ENCODE measurements at regions not wholly inside any gene's neighbourhood (a gene's known extent, or its start where the extent isn't known, plus 50 kb on each side); places are given as distances from the start of the nearest gene placed in this dataset.

- intact Hi-C loops (cut with DNase I; ENCODE audit: low total_unique reads) = no loop called here
- Histone ChIP-seq H3K4me1 (no peaks in the 10 kb centered on the region), H3K27ac (no peak overlapping the region), H3K36me3 (no peaks in the 10 kb centered on the region), H3K9me3 (no peaks in the 10 kb centered on the region), H3K4me3 (no peak overlapping the region), H3K27me3 (no peaks in the 10 kb centered on the region)
- ATAC-seq = no peak
- in situ Hi-C loops (cut with MboI; ENCODE audit: low sequenced_read_pairs in 4 of 4) = no loop called here
- DNase-seq = no peak
- TF ChIP-seq, protein P1, sequence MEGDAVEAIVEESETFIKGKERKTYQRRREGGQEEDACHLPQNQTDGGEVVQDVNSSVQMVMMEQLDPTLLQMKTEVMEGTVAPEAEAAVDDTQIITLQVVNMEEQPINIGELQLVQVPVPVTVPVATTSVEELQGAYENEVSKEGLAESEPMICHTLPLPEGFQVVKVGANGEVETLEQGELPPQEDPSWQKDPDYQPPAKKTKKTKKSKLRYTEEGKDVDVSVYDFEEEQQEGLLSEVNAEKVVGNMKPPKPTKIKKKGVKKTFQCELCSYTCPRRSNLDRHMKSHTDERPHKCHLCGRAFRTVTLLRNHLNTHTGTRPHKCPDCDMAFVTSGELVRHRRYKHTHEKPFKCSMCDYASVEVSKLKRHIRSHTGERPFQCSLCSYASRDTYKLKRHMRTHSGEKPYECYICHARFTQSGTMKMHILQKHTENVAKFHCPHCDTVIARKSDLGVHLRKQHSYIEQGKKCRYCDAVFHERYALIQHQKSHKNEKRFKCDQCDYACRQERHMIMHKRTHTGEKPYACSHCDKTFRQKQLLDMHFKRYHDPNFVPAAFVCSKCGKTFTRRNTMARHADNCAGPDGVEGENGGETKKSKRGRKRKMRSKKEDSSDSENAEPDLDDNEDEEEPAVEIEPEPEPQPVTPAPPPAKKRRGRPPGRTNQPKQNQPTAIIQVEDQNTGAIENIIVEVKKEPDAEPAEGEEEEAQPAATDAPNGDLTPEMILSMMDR (IDR thresholded peaks at IDR 0.05 in 4 of 5, conservative IDR thresholded peaks at IDR 0.05 in 1 of 5) = no peak
- TF ChIP-seq POLR2A (IDR thresholded peaks at IDR 0.05) = no peak
Observed at GRCh38 chr2:136171223-136171622, 53.3 kb upstream of the CXCR4 start.

DNA sequence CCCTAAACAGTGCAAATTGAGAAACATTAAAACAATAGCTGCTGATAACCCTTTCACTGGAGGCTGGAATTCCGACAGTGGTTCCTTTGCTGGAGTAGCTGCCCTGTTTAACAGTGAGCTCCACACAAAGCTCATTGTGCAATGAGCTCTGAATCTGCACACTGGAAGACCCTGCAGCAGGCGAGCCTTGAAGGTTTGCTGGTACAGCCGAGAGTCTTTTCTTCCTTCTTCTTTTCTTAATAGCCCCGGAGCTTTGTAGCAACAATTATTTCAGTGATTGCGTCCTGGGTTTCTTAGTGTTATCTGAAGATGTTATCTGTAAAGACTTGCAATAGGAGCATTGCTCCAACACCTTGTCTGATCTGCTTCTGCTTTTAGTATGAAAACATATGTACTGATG, 50.8 kb upstream of the CXCR4 start:
- TF ChIP-seq POLR2A (IDR thresholded peaks at IDR 0.05) = no peak
- TF ChIP-seq, protein P1 (IDR thresholded peaks at IDR 0.05 in 4 of 5, conservative IDR thresholded peaks at IDR 0.05 in 1 of 5) = no peak
- intact Hi-C loops (cut with DNase I; ENCODE audit: low total_unique reads) = no loop called here
- H3K9me3 ChIP-seq = no peaks in the 10 kb centered on the region
- H3K36me3 ChIP-seq = no peaks in the 10 kb centered on the region
- DNase-seq (no peak), ATAC-seq (no peak)
- H3K4me1 ChIP-seq = no peaks in the 10 kb centered on the region
- no peak overlapping the region for H3K4me3 ChIP-seq
- no peak overlapping the region for H3K27ac ChIP-seq
- in situ Hi-C loops (cut with MboI; ENCODE audit: low sequenced_read_pairs in 4 of 4) = no loop called here
- H3K27me3 ChIP-seq = no peaks in the 10 kb centered on the region

- no peaks in the 10 kb centered on the region for H3K27me3 ChIP-seq
- in situ Hi-C loops (cut with MboI; ENCODE audit: low sequenced_read_pairs in 4 of 4) = no loop called here
- intact Hi-C loops (cut with DNase I; ENCODE audit: low total_unique reads) = no loop called here
- H3K4me1 ChIP-seq = no peaks in the 10 kb centered on the region
- no peak overlapping the region for H3K27ac ChIP-seq
- no peak for ATAC-seq
- TF ChIP-seq, protein P1 (IDR thresholded peaks at IDR 0.05 in 4 of 5, conservative IDR thresholded peaks at IDR 0.05 in 1 of 5) = no peak
- TF ChIP-seq POLR2A (IDR thresholded peaks at IDR 0.05) = no peak
- H3K9me3 ChIP-seq = no peaks in the 10 kb centered on the region
- no peaks in the 10 kb centered on the region for H3K36me3 ChIP-seq
- DNase-seq = no peak
- no peak overlapping the region for H3K4me3 ChIP-seq
Observed at GRCh38 chr2:136167721-136168475, 49.9 kb upstream of the CXCR4 start.
